ENCODE measurements at regions not wholly inside any gene's neighbourhood (a gene's known extent, or its start where the extent isn't known, plus 50 kb on each side); places are given as distances from the start of the nearest gene placed in this dataset.

DNA sequence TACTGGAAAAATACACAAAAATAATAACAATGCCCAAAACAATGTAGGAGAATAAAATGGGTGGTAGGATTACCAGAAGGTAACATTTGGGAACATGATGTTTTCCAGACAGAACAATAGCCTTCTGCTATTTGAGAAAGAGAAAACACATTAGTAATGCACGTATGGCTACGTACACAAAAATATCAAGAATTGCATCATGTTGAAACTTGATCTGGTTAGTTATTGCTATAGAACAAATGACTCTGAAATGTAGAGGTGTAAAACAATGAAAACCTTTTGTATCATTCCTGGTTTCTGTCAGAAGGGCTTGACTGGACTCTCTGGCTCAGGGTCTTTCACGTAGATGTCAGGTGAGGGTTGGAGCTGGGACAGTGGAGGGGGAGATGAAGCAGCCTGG, 1040.0 kb downstream of the FAT4 start:
- Histone ChIP-seq H4K20me1 (ENCODE audit: insufficient read depth, low read length) (no peaks in the 10 kb centered on the region), H3K79me2 (ENCODE audit: insufficient read depth, low read length) (no peaks in the 10 kb centered on the region), H2AFZ (ENCODE audit: low read length) (no peak overlapping the region), H3K27ac (ENCODE audit: extremely low read length, insufficient read depth, low read length) (no peak overlapping the region), H3K4me2 (ENCODE audit: low read depth, low read length) (no peak overlapping the region), H3K9ac (ENCODE audit: insufficient read depth, low read depth, low read length) (no peak overlapping the region), H3K9me3 (ENCODE audit: low read length) (no peaks in the 10 kb centered on the region), H3K4me3 (replicated peaks in 1 of 3; ENCODE audit: insufficient read depth in 1 of 3, low read depth in 2 of 3, low read length in 3 of 3) (no peak overlapping the region), H3K36me3 (replicated peaks in 1 of 2; ENCODE audit: control insufficient read depth in 1 of 2, insufficient read depth in 2 of 2, low read length in 2 of 2) (no peaks in the 10 kb centered on the region), H3K4me1 (ENCODE audit: insufficient read depth, low read length) (no peaks in the 10 kb centered on the region), H3K27me3 (ENCODE audit: control insufficient read depth in 1 of 2, insufficient read depth in 2 of 2, low read length in 2 of 2) (no peaks in the 10 kb centered on the region)
- ChIA-PET POLR2A (no interaction called here), CTCF (ENCODE audit: low intra/inter-chr PET ratio, low total read pairs) (no interaction called here)
- 27% methylated on average over 3 of the region's 3 CpGs for WGBS (ENCODE audit: low lambda C conversion rate)
- DNase-seq (ENCODE audit: low spot score), result no peak
- BruUV-seq (replicated peaks), result no TSS peak
- FAIRE-seq, result no peak
- in situ Hi-C loops (cut with HindIII; ENCODE audit: extremely low pct_ligation_motif_present, low pct_unique_long_range_greater_than_20kb) (no loop called here), intact Hi-C loops (cut with micrococcal nuclease; ENCODE audit: unreplicated experiment) (no loop called here)
- TF ChIP-seq, protein P1, sequence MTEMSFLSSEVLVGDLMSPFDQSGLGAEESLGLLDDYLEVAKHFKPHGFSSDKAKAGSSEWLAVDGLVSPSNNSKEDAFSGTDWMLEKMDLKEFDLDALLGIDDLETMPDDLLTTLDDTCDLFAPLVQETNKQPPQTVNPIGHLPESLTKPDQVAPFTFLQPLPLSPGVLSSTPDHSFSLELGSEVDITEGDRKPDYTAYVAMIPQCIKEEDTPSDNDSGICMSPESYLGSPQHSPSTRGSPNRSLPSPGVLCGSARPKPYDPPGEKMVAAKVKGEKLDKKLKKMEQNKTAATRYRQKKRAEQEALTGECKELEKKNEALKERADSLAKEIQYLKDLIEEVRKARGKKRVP (CRISPR knock-in tag; IDR thresholded peaks at IDR 0.05), result 0 out of 4 replicates have a peak, but pooled peaks of 1 of the 2 experiments have one; percentile 23
- TF ChIP-seq EP300 (IDR thresholded peaks at IDR 0.05; ENCODE audit: low read depth in 2 of 2, low read length in 2 of 2) (no peak), EP300 (CRISPR knock-in tag; IDR thresholded peaks at IDR 0.05; ENCODE audit: borderline replicate concordance) (no peak)
- ATAC-seq, result no peak

DNA sequence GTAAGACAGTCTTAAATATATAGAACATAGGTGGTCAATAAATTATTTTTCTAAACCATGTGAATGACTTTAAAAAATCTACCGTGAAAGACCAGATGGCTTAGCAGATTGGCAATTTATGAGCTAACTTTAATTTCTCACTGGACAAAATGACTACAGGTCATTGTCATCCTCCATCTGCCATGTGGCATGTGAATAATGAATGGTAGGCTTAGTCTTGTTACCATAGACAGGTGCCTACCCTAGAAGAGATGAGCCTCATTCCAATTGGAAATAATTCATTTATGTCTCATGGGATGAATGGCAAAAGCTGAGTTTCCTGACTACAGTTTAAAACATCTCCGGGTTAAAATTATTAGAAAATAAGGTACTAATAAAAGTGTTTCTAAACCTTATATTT, 1043.3 kb downstream of the FAT4 start:
- Histone ChIP-seq H3K4me2 (ENCODE audit: low read depth, low read length) (no peak overlapping the region), H3K4me1 (ENCODE audit: insufficient read depth, low read length) (no peaks in the 10 kb centered on the region), H3K36me3 (replicated peaks in 1 of 2; ENCODE audit: control insufficient read depth in 1 of 2, insufficient read depth in 2 of 2, low read length in 2 of 2) (no peaks in the 10 kb centered on the region), H3K79me2 (ENCODE audit: insufficient read depth, low read length) (no peaks in the 10 kb centered on the region), H4K20me1 (ENCODE audit: insufficient read depth, low read length) (no peaks in the 10 kb centered on the region), H3K9me3 (ENCODE audit: low read length) (no peaks in the 10 kb centered on the region), H3K4me3 (replicated peaks in 1 of 3; ENCODE audit: insufficient read depth in 1 of 3, low read depth in 2 of 3, low read length in 3 of 3) (no peak overlapping the region), H3K27ac (ENCODE audit: extremely low read length, insufficient read depth, low read length) (no peak overlapping the region), H3K9ac (ENCODE audit: insufficient read depth, low read depth, low read length) (no peak overlapping the region), H3K27me3 (ENCODE audit: control insufficient read depth in 1 of 2, insufficient read depth in 2 of 2, low read length in 2 of 2) (no peaks in the 10 kb centered on the region), H2AFZ (ENCODE audit: low read length) (no peak overlapping the region)
- TF ChIP-seq ZNF326 (CRISPR knock-in tag; IDR thresholded peaks at IDR 0.05; ENCODE audit: borderline replicate concordance) (no peak), ZNF3 (CRISPR knock-in tag; IDR thresholded peaks at IDR 0.05) (no peak), KMT2B (CRISPR knock-in tag; IDR thresholded peaks at IDR 0.05) (no peak)
- TF ChIP-seq, protein P1 (CRISPR knock-in tag; IDR thresholded peaks at IDR 0.05), result no peak
- TF ChIP-seq, protein P2, sequence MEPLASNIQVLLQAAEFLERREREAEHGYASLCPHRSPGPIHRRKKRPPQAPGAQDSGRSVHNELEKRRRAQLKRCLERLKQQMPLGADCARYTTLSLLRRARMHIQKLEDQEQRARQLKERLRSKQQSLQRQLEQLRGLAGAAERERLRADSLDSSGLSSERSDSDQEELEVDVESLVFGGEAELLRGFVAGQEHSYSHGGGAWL (CRISPR knock-in tag; IDR thresholded peaks at IDR 0.05), result no peak
- TF ChIP-seq, protein P3, sequence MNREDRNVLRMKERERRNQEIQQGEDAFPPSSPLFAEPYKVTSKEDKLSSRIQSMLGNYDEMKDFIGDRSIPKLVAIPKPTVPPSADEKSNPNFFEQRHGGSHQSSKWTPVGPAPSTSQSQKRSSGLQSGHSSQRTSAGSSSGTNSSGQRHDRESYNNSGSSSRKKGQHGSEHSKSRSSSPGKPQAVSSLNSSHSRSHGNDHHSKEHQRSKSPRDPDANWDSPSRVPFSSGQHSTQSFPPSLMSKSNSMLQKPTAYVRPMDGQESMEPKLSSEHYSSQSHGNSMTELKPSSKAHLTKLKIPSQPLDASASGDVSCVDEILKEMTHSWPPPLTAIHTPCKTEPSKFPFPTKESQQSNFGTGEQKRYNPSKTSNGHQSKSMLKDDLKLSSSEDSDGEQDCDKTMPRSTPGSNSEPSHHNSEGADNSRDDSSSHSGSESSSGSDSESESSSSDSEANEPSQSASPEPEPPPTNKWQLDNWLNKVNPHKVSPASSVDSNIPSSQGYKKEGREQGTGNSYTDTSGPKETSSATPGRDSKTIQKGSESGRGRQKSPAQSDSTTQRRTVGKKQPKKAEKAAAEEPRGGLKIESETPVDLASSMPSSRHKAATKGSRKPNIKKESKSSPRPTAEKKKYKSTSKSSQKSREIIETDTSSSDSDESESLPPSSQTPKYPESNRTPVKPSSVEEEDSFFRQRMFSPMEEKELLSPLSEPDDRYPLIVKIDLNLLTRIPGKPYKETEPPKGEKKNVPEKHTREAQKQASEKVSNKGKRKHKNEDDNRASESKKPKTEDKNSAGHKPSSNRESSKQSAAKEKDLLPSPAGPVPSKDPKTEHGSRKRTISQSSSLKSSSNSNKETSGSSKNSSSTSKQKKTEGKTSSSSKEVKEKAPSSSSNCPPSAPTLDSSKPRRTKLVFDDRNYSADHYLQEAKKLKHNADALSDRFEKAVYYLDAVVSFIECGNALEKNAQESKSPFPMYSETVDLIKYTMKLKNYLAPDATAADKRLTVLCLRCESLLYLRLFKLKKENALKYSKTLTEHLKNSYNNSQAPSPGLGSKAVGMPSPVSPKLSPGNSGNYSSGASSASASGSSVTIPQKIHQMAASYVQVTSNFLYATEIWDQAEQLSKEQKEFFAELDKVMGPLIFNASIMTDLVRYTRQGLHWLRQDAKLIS (CRISPR knock-in tag; IDR thresholded peaks at IDR 0.05), result no peak
- intact Hi-C loops (cut with micrococcal nuclease; ENCODE audit: unreplicated experiment), result no loop called here
- ChIA-PET CTCF (ENCODE audit: low intra/inter-chr PET ratio, low total read pairs) (no interaction called here), POLR2A (no interaction called here)
- 0% methylated on average over 2 of the region's 2 CpGs for WGBS (ENCODE audit: low lambda C conversion rate)
- no peak for FAIRE-seq
- ATAC-seq, result no peak
- no peak for DNase-seq (ENCODE audit: low spot score)
- BruUV-seq (replicated peaks), result no TSS peak
- in situ Hi-C loops (cut with HindIII; ENCODE audit: extremely low pct_ligation_motif_present, low pct_unique_long_range_greater_than_20kb), result no loop called here
